ENCODE measurements at regions not wholly inside any gene's neighbourhood (a gene's known extent, or its start where the extent isn't known, plus 50 kb on each side); places are given as distances from the start of the nearest gene placed in this dataset.
"Not testable (repeated sequence)": the region's sequence is repeated elsewhere in the genome, so short reads cannot be mapped to it uniquely, and the experiment has no call there.

GRCh38 chr20:30484009-30484748 is 773.3 kb upstream of the DEFB115 start:
- DNase-seq (ENCODE audit: low spot score), result no peak

GRCh38 chr20:30484749-30485070 is 772.8 kb upstream of the DEFB115 start:
- no peak for DNase-seq (ENCODE audit: low spot score)

- DNase-seq (ENCODE audit: low spot score), result no peak
Measured at GRCh38 chr20:30485331-30486102, 771.9 kb upstream of the DEFB115 start.

- DNase-seq (ENCODE audit: low spot score), result no peak
Measured at GRCh38 chr20:30486103-30486478, 771.4 kb upstream of the DEFB115 start.

- DNase-seq (ENCODE audit: low spot score), result not testable (repeated sequence)
Measured at GRCh38 chr20:30487461-30487860, 770.0 kb upstream of the DEFB115 start.

GRCh38 chr20:30487947-30488926 is 769.2 kb upstream of the DEFB115 start:
- no peak for DNase-seq (ENCODE audit: low spot score)

- DNase-seq (ENCODE audit: low spot score), result no peak
Measured at GRCh38 chr20:30488941-30489613, 768.4 kb upstream of the DEFB115 start.

GRCh38 chr20:30489614-30490003 is 767.9 kb upstream of the DEFB115 start:
- no peak for DNase-seq (ENCODE audit: low spot score)

GRCh38 chr20:30491016-30491415 is 766.4 kb upstream of the DEFB115 start:
- no peak for DNase-seq (ENCODE audit: low spot score)

- DNase-seq (ENCODE audit: low spot score), result not testable (repeated sequence)
Measured at GRCh38 chr20:30496656-30497055, 760.8 kb upstream of the DEFB115 start.

GRCh38 chr20:30497191-30497590 is 760.3 kb upstream of the DEFB115 start:
- DNase-seq (ENCODE audit: low spot score), result not testable (repeated sequence)

- DNase-seq (ENCODE audit: low spot score), result no peak
Measured at GRCh38 chr20:30499123-30499522, 758.3 kb upstream of the DEFB115 start.

- DNase-seq (ENCODE audit: low spot score), result not testable (repeated sequence)
Measured at GRCh38 chr20:30499716-30500446, 757.6 kb upstream of the DEFB115 start.

- DNase-seq (ENCODE audit: low spot score), result not testable (repeated sequence)
Measured at GRCh38 chr20:30500447-30500820, 757.0 kb upstream of the DEFB115 start.

- DNase-seq (ENCODE audit: low spot score), result no peak
Measured at GRCh38 chr20:30500829-30501440, 756.5 kb upstream of the DEFB115 start.

GRCh38 chr20:30502670-30503069 is 754.8 kb upstream of the DEFB115 start:
- no peak for DNase-seq (ENCODE audit: low spot score)

GRCh38 chr20:30503204-30503603 is 754.3 kb upstream of the DEFB115 start:
- not testable (repeated sequence) for DNase-seq (ENCODE audit: low spot score)

- no peak for DNase-seq (ENCODE audit: low spot score)
Measured at GRCh38 chr20:30503992-30504570, 753.4 kb upstream of the DEFB115 start.

GRCh38 chr20:30505566-30505965 is 751.9 kb upstream of the DEFB115 start:
- no peak for DNase-seq (ENCODE audit: low spot score)

GRCh38 chr20:30506100-30506499 is 751.4 kb upstream of the DEFB115 start:
- DNase-seq (ENCODE audit: low spot score), result no peak
